Muscle of leg (tissue), 3 donors: ENCODE measurements at regions not wholly inside any gene's neighbourhood (a gene's known extent, or its start where the extent isn't known, plus 50 kb on each side); places are given as distances from the start of the nearest gene placed in this dataset.

Experiments
- DNase-seq: peaks from one replicate; pipeline ENCODE4 v3.0.0; 2013
- H3K27ac ChIP-seq: one replicate; pipeline ENCODE4 v1.5.1; 2013; ENCODE audit warnings: mild to moderate bottlenecking, low read length, control low read depth
- H3K27me3 ChIP-seq: one replicate; pipeline ENCODE4 v1.6.1; 2013; ENCODE audit warnings: low read length; ENCODE audit not compliant: control insufficient read depth, insufficient read depth
- H3K36me3 ChIP-seq: one replicate; pipeline ENCODE4 v1.6.1; 2013; ENCODE audit warnings: low read length; ENCODE audit not compliant: control insufficient read depth, insufficient read depth
- H3K4me1 ChIP-seq: one replicate; pipeline ENCODE4 v1.6.1; 2013; ENCODE audit warnings: low read length; ENCODE audit not compliant: control insufficient read depth, insufficient read depth
- H3K4me3 ChIP-seq: one replicate; pipeline ENCODE4 v1.5.1; 2013; ENCODE audit warnings: low read length, control low read depth
- H3K9me3 ChIP-seq: replicated peaks from 2 replicates; pipeline ENCODE4 v1.6.1; 2013; ENCODE audit warnings: low read depth, low read length; ENCODE audit not compliant: control insufficient read depth
- WGBS: methylation state at CpG from one replicate; pipeline ENCODE4 v1.1.5; 2013; ENCODE audit warnings: missing lambda C conversion rate; ENCODE audit not compliant: insufficient coverage; 5-methylcytosine and 5-hydroxymethylcytosine counted together

DNA sequence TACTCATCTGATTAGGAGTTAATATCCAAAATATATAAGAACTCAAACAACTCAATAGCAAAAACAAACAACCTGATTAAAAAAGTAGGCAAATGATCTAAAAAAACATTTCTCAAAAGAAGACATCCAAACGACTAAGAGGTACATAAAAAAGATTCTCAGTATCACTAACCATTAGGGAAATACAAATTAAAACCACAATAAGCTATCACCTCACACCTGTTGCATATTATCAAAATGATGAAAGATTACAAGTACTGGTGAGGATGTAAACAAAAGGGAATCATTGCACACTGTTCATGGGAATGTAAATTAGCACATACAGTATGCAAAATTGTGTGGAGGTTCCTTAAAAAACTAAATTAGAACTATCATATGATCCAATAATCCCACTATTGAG is 865.5 kb downstream of the TMEM182 start:
- no CpG with 5 or more reads among the region's 1 CpG for WGBS
- DNase-seq, result no peak
- H3K27me3 ChIP-seq, result no peaks in the 10 kb centered on the region
- H3K36me3 ChIP-seq, result no peaks in the 10 kb centered on the region
- no peaks in the 10 kb centered on the region for H3K9me3 ChIP-seq
- no peak overlapping the region for H3K27ac ChIP-seq
- H3K4me3 ChIP-seq, result no peak overlapping the region
- no peaks in the 10 kb centered on the region for H3K4me1 ChIP-seq

DNA sequence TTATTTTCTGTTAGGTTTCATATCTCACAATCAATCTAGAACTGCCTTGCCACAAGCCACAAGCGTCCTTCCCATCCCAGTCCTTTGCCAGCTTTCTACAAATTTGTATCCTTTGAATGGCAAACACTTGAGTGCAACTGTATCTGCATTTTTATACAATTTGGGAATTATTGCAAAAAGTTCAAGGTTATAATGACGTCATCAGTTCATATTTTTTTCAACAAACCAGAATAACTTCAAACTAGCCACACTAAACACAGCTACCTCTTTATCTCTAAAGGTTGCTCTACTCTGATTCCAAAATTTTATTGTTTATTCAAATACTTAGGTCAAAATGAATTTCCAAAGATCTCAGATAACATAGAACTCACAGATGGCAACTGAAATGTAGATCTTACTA is 877.1 kb downstream of the TMEM182 start:
- H3K27me3 ChIP-seq, result no peaks in the 10 kb centered on the region
- 40% methylated on average over 1 of the region's 2 CpGs for WGBS
- DNase-seq, result no peak
- no peaks in the 10 kb centered on the region for H3K36me3 ChIP-seq
- no peaks in the 10 kb centered on the region for H3K9me3 ChIP-seq
- H3K27ac ChIP-seq, result no peak overlapping the region
- no peaks in the 10 kb centered on the region for H3K4me1 ChIP-seq
- H3K4me3 ChIP-seq, result no peak overlapping the region

DNA sequence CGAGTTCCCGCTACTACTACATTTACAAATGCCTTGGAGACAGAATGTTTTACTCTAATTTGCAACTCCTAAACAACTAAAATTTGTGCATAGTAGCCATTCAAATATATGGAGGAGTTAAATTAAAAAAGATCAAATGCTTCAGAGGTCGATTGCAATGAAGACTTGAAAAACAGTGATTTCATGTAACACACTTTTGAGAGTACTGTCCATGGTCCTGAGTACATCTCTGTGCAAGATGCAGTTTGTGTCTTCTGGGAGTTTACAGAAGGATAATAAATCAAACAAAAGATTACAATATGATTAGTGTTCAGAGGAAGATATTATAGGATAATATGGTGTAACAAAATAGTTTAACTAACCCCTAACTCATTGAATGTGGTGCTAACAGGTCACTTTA is 894.7 kb downstream of the TMEM182 start:
- no peak for DNase-seq

DNA sequence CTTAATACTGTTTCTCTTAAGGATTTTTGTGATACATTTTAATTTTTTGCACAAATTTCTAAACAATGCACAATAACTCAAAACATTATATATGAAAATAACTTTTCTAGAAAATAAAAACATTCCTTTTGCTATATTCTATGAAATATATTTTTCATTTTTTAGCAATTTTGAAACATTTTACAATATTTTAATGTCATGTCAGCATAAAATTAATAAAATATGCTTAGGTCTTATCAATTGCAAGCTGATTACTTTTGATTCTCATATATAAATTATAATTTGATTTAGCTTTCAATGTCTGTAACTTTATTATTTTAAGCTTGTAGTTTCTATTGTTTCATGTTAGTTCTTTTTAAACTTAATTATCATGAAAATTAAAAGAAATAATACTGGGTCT is 898.7 kb downstream of the TMEM182 start:
- no peaks in the 10 kb centered on the region for H3K9me3 ChIP-seq
- H3K4me1 ChIP-seq, result no peaks in the 10 kb centered on the region
- H3K4me3 ChIP-seq, result no peak overlapping the region
- DNase-seq, result no peak
- H3K27me3 ChIP-seq, result no peaks in the 10 kb centered on the region
- no peaks in the 10 kb centered on the region for H3K36me3 ChIP-seq
- H3K27ac ChIP-seq, result no peak overlapping the region

More for the DNA sequence above, 894.7 kb downstream of the TMEM182 start:
- Histone ChIP-seq H3K4me1 (no peaks in the 10 kb centered on the region), H3K27ac (no peak overlapping the region), H3K9me3 (no peaks in the 10 kb centered on the region), H3K4me3 (no peak overlapping the region), H3K36me3 (no peaks in the 10 kb centered on the region), H3K27me3 (no peaks in the 10 kb centered on the region)
- WGBS, result no CpG with 5 or more reads among the region's 3 CpGs

DNA sequence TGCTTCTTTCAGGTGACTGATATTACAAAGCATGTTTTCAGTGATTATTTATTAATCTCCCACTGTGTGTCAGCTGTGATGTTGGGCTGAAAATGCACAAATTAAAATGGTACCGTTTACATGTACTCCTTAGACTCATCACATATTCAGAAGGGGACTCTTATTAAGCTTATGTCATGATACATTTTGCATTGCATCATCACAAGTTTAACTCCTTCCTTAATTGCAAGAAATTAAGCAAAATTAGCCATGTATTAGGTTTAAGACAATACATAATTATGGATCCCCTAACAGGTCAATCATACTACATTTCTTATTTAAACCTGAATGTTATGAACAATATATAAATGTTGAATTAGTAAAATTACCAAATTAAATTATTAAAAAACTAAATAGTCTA is 899.1 kb downstream of the TMEM182 start:
- H3K9me3 ChIP-seq, result no peaks in the 10 kb centered on the region
- WGBS, result no CpG with 5 or more reads among the region's 1 CpG
- H3K36me3 ChIP-seq, result no peaks in the 10 kb centered on the region
- no peak overlapping the region for H3K27ac ChIP-seq
- H3K27me3 ChIP-seq, result no peaks in the 10 kb centered on the region
- no peak for DNase-seq
- no peaks in the 10 kb centered on the region for H3K4me1 ChIP-seq
- H3K4me3 ChIP-seq, result no peak overlapping the region

DNA sequence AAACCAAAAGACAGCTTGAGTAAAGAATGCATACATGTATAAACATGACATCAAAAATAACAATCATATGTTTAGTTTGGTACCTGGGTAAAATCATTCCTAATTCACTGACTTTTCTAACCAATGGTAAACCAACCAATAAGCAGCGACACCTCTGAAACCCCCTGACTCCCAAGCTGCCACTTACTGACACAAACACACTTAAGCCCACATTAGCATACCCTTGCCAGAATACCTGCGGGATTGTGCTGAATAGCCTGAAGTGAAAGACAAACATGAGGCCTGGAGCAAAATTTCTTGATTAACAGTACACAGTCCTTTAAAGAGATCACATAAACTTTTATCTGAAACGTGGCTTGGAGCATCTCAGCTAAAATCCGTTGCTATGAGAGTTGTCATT is 902.9 kb downstream of the TMEM182 start:
- no peaks in the 10 kb centered on the region for H3K36me3 ChIP-seq
- H3K4me3 ChIP-seq, result no peak overlapping the region
- H3K9me3 ChIP-seq, result no peaks in the 10 kb centered on the region
- no peak overlapping the region for H3K27ac ChIP-seq
- no CpG with 5 or more reads among the region's 4 CpGs for WGBS
- DNase-seq, result no peak
- no peaks in the 10 kb centered on the region for H3K4me1 ChIP-seq
- no peaks in the 10 kb centered on the region for H3K27me3 ChIP-seq

DNA sequence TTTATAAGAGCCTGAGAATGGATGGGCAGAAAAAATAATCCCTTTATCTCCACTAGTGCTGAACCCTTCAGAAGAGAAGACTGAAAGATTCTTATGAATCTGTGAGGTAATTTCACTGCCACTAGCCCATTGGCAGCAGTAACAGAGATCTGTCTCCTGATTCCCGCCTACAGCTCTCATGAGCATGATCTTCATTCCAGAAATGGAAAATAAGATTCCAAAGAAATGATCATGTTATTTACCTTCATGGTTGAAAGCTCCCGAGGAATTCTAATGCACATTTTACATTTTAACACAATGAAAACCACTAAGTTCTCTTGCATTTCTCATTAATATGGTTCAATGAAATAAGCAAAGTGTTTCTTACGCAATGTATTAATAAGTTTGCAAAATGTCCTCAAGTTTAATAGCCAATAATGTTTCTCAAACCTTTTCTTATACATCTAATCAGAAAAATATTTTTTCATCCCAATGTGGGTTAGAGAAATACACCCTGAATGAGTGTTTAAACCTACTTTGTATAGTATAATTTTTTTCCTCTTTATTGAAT is 905.6 kb downstream of the TMEM182 start:
- Histone ChIP-seq H3K9me3 (no peaks in the 10 kb centered on the region), H3K4me3 (no peak overlapping the region), H3K27ac (no peak overlapping the region), H3K27me3 (no peaks in the 10 kb centered on the region), H3K4me1 (no peaks in the 10 kb centered on the region), H3K36me3 (no peaks in the 10 kb centered on the region)
- WGBS, result 80% methylated on average over 1 of the region's 3 CpGs
- DNase-seq, result no peak

DNA sequence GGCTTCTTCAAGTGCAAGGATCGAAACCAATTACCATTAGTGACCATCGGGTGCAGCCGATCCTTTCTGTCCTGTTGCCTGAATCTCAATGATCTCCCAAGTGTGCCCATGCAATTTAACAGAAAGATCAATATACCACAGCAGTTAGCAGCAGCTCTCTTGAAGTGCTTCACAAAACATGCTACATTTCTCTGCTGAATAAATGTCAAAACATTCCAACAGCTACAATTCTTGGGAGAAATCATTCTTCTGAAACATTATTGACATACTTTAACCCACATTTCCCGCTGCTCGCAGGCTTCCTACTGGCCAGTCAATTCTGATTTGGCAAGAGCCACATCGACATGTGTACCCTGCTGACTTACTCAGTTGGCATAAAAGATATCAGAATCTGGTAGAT is 907.7 kb downstream of the TMEM182 start:
- H3K4me1 ChIP-seq, result no peaks in the 10 kb centered on the region
- H3K9me3 ChIP-seq, result no peaks in the 10 kb centered on the region
- no peak overlapping the region for H3K4me3 ChIP-seq
- no peaks in the 10 kb centered on the region for H3K36me3 ChIP-seq
- H3K27ac ChIP-seq, result no peak overlapping the region
- WGBS, result 77% methylated on average over 4 of the region's 6 CpGs
- no peak for DNase-seq
- H3K27me3 ChIP-seq, result no peaks in the 10 kb centered on the region
